ENCODE measurements at regions not wholly inside any gene's neighbourhood (a gene's known extent, or its start where the extent isn't known, plus 50 kb on each side); places are given as distances from the start of the nearest gene placed in this dataset.

- TF ChIP-seq SP1 (IDR thresholded peaks at IDR 0.05; ENCODE audit: low read depth, low read length): no peak
- TF ChIP-seq BACH1 (IDR thresholded peaks at IDR 0.05; ENCODE audit: borderline replicate concordance): no peak
- no peak for TF ChIP-seq NFYA (IDR thresholded peaks at IDR 0.05; ENCODE audit: borderline replicate concordance, low read depth, low read length)
- no peak for TF ChIP-seq YBX1 (IDR thresholded peaks at IDR 0.05)
- no peak for TF ChIP-seq RUNX3 (IDR thresholded peaks at IDR 0.05; ENCODE audit: low read length)
- TF ChIP-seq MEF2B (IDR thresholded peaks at IDR 0.05; ENCODE audit: partially characterized antibody, poor library complexity, severe bottlenecking): no peak
- no peak for TF ChIP-seq ZNF207 (IDR thresholded peaks at IDR 0.05; ENCODE audit: borderline replicate concordance)
- no peak for TF ChIP-seq ZSCAN29 (IDR thresholded peaks at IDR 0.05)
- no peak for TF ChIP-seq TCF7 (IDR thresholded peaks at IDR 0.05; ENCODE audit: borderline replicate concordance)
These were observed 56.5 kb upstream of the BCAR3 start (continued) for GRCh38 chr1:93738075-93738622.

- POLR2A ChIA-PET: interaction anchor here (0.7 to 2.0 kb wide), 3 partner anchors 10 to 30 kb away, joined by 3 to 7 read pairs (median 5); no protein-coding TSS in a partner anchor
- in situ Hi-C loops (cut with MboI): no loop called here
- 62% methylated on average over 3 of the region's 3 CpGs for WGBS (ENCODE audit: insufficient coverage, insufficient replicate concordance, low lambda C conversion rate, missing lambda C conversion rate)
- no peak for TF ChIP-seq ASH2L (IDR thresholded peaks at IDR 0.05; ENCODE audit: borderline replicate concordance, low read depth)
- TF ChIP-seq PRDM15 (CRISPR knock-in tag; IDR thresholded peaks at IDR 0.05): no peak
- no peak for TF ChIP-seq MEF2A (IDR thresholded peaks at IDR 0.05; ENCODE audit: insufficient read depth, low read depth, low read length)
- TF ChIP-seq RB1 (IDR thresholded peaks at IDR 0.05; ENCODE audit: borderline replicate concordance): no peak
- no peak for TF ChIP-seq CUX1 (IDR thresholded peaks at IDR 0.05; ENCODE audit: insufficient replicate concordance, low read depth, low read length)
These were observed 54.1 kb upstream of the BCAR3 start for GRCh38 chr1:93735722-93736121.

More at GRCh38 chr1:93735722-93736121, 54.1 kb upstream of the BCAR3 start:
- intact Hi-C loops (cut with micrococcal nuclease; ENCODE audit: unreplicated experiment): loop anchor here (2.0 kb wide), 1 partner anchor 79 kb away; no protein-coding TSS in a partner anchor
- no peaks in the 10 kb centered on the region for H3K36me3 ChIP-seq (ENCODE audit: control insufficient read depth in 2 of 2, insufficient read depth in 2 of 2, low read length in 1 of 2)
- no peak for ATAC-seq
- no peaks in the 10 kb centered on the region for H4K20me1 ChIP-seq (ENCODE audit: control insufficient read depth, insufficient read depth)
- H3K4me1 ChIP-seq (ENCODE audit: control insufficient read depth, insufficient read depth, low read length): peaks cover 4% of the 10 kb centered on the region
- H3K4me2 ChIP-seq (ENCODE audit: control insufficient read depth, insufficient read depth): no peak overlapping the region
- DNase-seq (ENCODE audit: low read depth, low spot score): no peak
- FAIRE-seq: no peak
- ChIA-PET CTCF (interaction anchor here (0.7 to 7.3 kb wide), 19 partner anchors 9 to 125 kb away, joined by 3 to 65 read pairs (median 5); partner anchors contain the start of gene BCAR3), SMC1A (ENCODE audit: uncharacterized antibody, unreplicated experiment) (interaction anchor here (0.6 to 2.5 kb wide), 18 partner anchors 9 to 108 kb away, joined by 3 to 16 read pairs (median 4); no protein-coding TSS in a partner anchor), RAD21 (ENCODE audit: unreplicated experiment) (interaction anchor here (0.8 to 2.3 kb wide), 7 partner anchors 9 to 106 kb away, joined by 3 to 9 read pairs (median 5); no protein-coding TSS in a partner anchor)
- H3K9me3 ChIP-seq (replicated peaks; ENCODE audit: control insufficient read depth, insufficient read depth, low read length): no peaks in the 10 kb centered on the region; the same call in 2 of the 3 replicates
- no peaks in the 10 kb centered on the region for H3K79me2 ChIP-seq (ENCODE audit: control insufficient read depth, insufficient read depth, low read length)
- H3K9ac ChIP-seq (ENCODE audit: control insufficient read depth, insufficient read depth, low read length): no peak overlapping the region
- H3K27ac ChIP-seq (ENCODE audit: control insufficient read depth, insufficient read depth): no peak overlapping the region
- no TSS peak for BruUV-seq (replicated peaks)
- H2AFZ ChIP-seq (ENCODE audit: control insufficient read depth, low read depth, low read length): no peak overlapping the region
- no peaks in the 10 kb centered on the region for H3K27me3 ChIP-seq (replicated peaks in 1 of 2; ENCODE audit: control insufficient read depth in 2 of 2, insufficient read depth in 2 of 2, low read length in 1 of 2)
- H3K4me3 ChIP-seq: no peak overlapping the region

Measured in GM12878 (cell line).